Upper lobe of right lung (tissue), 1 donor: ENCODE measurements at regions not wholly inside any gene's neighbourhood (a gene's known extent, or its start where the extent isn't known, plus 50 kb on each side); places are given as distances from the start of the nearest gene placed in this dataset.

Experiments
- ATAC-seq: fragments of 200-7000 bp; cut with Tn5 transposase; one replicate; pipeline ENCODE4 v1.9.1; 2020; ENCODE audit warnings: mild to moderate bottlenecking, moderate library complexity
- DNase-seq: peaks from one replicate; pipeline ENCODE4 v3.0.0-alpha.2; 2020
- H3K27ac ChIP-seq: fragments of 200-600 bp; one replicate; pipeline ENCODE4 v1.8.0; 2022
- H3K27me3 ChIP-seq: fragments of 200-600 bp; one replicate; pipeline ENCODE4 v1.8.0; 2022; ENCODE audit warnings: mild to moderate bottlenecking
- H3K36me3 ChIP-seq: fragments of 200-600 bp; one replicate; pipeline ENCODE4 v1.8.0; 2022
- H3K4me1 ChIP-seq: fragments of 200-600 bp; one replicate; pipeline ENCODE4 v1.8.0; 2022
- H3K4me3 ChIP-seq: fragments of 200-600 bp; one replicate; pipeline ENCODE4 v1.8.0; 2022; ENCODE audit warnings: mild to moderate bottlenecking
- H3K9me3 ChIP-seq: fragments of 200-600 bp; one replicate; pipeline ENCODE4 v1.8.0; 2022
- CTCF ChIP-seq: fragments of 200-600 bp; IDR thresholded peaks from one replicate; pipeline ENCODE4 v1.8.0; 2022; ENCODE audit warnings: antibody characterized with exemption
- intact Hi-C: fragments of 100-400 bp; cut with DNase I; formaldehyde crosslinking; loops from one replicate; pipeline ENCODE4 v1.11.0; 2022
- donor health status: DM: no; HTN: yes; CAD: no; lungs with severe emphysema.

GRCh38 chr9:16277471-16277960 is 593.0 kb downstream of the BNC2 start:
- no peak for DNase-seq
- no peak overlapping the region for H3K27ac ChIP-seq

GRCh38 chr9:16278326-16278999 is 592.0 kb downstream of the BNC2 start:
- Histone ChIP-seq H3K36me3 (no peaks in the 10 kb centered on the region), H3K4me3 (no peak overlapping the region), H3K4me1 (peaks cover 4% of the 10 kb centered on the region), H3K9me3 (no peaks in the 10 kb centered on the region), H3K27me3 (no peaks in the 10 kb centered on the region), H3K27ac (no peak overlapping the region)
- no peak for TF ChIP-seq CTCF
- ATAC-seq (no peak), DNase-seq (no peak)
- intact Hi-C loops: no loop called here

More at GRCh38 chr9:16277471-16277960, 593.0 kb downstream of the BNC2 start:
- H3K4me1 ChIP-seq: peaks cover 4% of the 10 kb centered on the region
- H3K36me3 ChIP-seq: no peaks in the 10 kb centered on the region
- no peak for ATAC-seq
- intact Hi-C loops: no loop called here
- TF ChIP-seq CTCF: no peak
- H3K27me3 ChIP-seq: no peaks in the 10 kb centered on the region
- H3K9me3 ChIP-seq: no peaks in the 10 kb centered on the region
- H3K4me3 ChIP-seq: no peak overlapping the region

- intact Hi-C loops: no loop called here
- no peak for TF ChIP-seq CTCF
- no peak for DNase-seq
- Histone ChIP-seq H3K4me1 (peaks cover 4% of the 10 kb centered on the region), H3K9me3 (no peaks in the 10 kb centered on the region), H3K36me3 (no peaks in the 10 kb centered on the region), H3K27me3 (no peaks in the 10 kb centered on the region), H3K4me3 (no peak overlapping the region), H3K27ac (no peak overlapping the region)
- no peak for ATAC-seq
Measured at GRCh38 chr9:16281707-16282106, 588.8 kb downstream of the BNC2 start.

GRCh38 chr9:16282216-16282615 is 588.3 kb downstream of the BNC2 start:
- Histone ChIP-seq H3K9me3 (no peaks in the 10 kb centered on the region), H3K27ac (no peak overlapping the region), H3K4me3 (no peak overlapping the region), H3K36me3 (no peaks in the 10 kb centered on the region), H3K4me1 (peaks cover 4% of the 10 kb centered on the region), H3K27me3 (no peaks in the 10 kb centered on the region)
- no peak for TF ChIP-seq CTCF
- no peak for ATAC-seq
- intact Hi-C loops: no loop called here
- no peak for DNase-seq

GRCh38 chr9:16282718-16283117 is 587.8 kb downstream of the BNC2 start:
- Histone ChIP-seq H3K4me1 (peaks cover 4% of the 10 kb centered on the region), H3K27me3 (no peaks in the 10 kb centered on the region), H3K36me3 (no peaks in the 10 kb centered on the region), H3K27ac (no peak overlapping the region), H3K4me3 (no peak overlapping the region), H3K9me3 (no peaks in the 10 kb centered on the region)
- intact Hi-C loops: no loop called here
- ATAC-seq (no peak), DNase-seq (no peak)
- no peak for TF ChIP-seq CTCF
